Stimulated activated CD4-positive, alpha-beta T cell treated with anti-CD3 and anti-CD28 coated beads, Interleukin-2, amount 100 ng/mL, for 4 hours (primary cell): ENCODE measurements at regions not wholly inside any gene's neighbourhood (a gene's known extent, or its start where the extent isn't known, plus 50 kb on each side); places are given as distances from the start of the nearest gene placed in this dataset.
"Not testable (repeated sequence)": the region's sequence is repeated elsewhere in the genome, so short reads cannot be mapped to it uniquely, and the experiment has no call there.

Source experiments
- DNase-seq: peaks from one replicate; pipeline ENCODE4 v3.0.0-alpha.2; 2020; ENCODE audit warnings: low read depth

DNA sequence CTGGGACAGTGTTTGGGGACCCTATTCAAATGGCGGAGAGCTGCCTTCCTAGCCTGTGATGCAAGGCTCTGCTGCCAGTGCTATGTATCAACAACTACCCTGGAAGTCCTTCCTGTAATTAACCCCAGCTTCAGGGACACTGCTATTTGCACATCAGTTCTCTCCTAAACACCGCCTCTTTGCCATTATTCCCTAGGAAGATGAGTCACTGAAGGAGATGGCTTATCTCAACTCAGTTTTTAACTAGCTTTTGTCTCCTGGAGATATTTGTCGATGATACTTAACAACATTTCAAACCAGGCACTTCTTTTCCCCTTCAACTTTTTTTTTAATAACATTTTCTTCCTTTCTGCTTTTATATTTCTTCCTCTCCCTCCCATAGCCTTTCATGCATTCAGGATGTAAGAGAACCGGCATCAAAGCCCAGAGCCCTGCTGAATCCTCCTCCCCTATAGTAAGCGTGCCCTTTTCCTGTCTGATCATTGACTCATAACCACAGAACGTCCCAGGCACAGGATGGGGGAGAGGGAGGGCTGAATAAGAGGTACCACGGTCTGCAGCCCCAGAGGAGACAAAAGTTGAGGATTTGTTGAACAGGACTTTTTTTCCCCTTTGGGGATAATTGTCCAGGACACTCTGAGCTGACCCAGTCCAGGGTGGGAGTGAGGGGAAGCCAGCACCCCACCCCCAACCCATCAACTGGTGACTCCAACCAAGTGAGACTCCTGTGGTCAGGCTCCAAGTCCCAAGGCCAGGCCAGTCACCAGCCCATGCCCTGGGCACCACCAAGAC lies 387.8 kb upstream of the SALL1 start:
- no peak for DNase-seq

DNA sequence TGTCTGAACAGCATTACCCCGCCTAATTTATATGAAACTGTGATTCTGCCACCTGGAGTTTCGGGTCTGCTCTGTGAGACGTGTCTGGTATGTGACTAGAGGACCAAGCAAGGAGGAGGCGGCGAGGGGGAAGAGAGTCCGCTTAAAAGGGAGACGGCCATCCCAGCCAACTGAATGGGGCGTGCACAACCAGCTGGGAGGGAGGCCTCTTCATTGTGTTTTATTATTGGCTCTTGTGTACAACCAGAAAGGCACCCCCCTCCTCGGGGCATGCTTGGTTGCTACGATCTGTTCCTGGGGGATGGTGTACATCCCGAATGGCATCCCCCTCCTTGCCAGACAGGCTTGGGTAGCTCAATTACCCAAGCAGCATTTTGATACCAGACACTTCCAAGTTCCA lies 384.5 kb upstream of the SALL1 start:
- DNase-seq, result no peak

DNA sequence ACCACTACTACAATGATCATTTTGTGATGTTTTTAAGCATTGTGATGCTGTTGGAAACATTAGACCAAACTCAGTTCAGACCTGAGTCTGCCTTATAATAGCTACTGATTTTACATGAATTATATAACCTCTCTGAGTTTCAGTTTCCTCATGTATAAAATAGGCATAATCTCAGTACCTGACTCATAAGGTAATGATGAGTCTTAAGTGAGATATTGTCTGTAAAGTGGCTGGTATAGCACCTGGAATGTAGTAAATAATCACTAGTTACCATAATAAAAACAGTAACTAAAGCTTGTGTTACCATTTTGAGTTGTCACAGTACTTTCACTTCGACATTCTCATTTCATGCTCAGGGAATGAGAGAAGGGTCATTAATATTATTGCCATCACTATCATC lies 381.5 kb upstream of the SALL1 start:
- no peak for DNase-seq

DNA sequence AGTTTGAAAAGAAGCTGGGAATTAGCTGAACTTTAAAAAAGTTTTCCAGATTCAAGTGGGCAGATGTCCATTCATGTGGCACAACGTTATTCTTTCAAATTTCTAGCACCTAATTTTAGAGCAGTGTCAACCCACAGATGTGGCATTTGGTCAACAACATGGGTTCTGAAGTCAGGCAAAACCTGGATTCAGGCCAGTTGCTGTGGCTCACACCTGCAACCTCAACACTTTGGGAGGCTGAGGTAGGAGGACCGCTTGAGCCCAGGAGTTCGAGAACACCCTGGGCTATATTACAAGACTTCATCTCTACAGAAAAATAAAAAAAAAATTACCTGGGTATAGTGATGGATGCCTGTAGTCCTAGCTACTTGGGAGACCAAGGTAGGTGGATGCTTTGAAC lies 380.2 kb upstream of the SALL1 start:
- DNase-seq, result no peak

DNA sequence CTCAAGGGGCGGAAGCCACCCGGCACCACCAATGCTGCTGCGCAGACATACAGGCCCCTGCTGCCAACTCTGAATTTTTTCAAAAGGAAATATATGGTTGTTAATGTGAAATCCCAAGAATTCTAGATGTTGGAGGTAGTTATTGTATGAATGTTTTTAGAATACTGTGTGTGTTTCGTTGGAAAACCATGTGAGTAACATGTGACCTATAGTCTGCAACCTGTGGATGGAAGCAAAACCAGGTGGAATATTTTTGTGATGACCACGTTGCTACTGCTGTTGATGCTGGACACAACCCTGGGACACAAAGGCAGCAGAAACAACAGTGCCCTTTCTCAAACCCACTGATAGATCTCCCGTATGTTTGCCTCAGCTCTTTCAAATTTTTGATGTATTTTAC lies 376.3 kb upstream of the SALL1 start:
- no peak for DNase-seq

DNA sequence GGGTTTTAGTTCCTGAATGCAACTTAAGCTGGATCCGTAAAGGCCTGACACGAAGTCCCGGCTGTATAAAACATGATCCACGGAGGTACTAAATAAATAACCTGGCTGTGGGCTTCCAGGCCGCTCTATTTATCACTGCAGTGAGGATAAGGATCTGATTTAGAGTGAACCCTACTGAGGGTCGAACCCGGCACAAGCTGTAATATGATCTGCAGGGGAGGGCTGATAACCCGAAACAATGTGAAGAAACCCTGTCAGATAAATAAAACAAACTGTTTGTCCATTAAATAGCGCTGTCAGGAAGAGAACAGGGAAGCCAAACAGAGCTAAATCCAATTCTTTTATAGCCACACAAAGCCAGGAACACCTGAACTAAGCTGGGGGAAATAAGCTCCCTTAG lies 375.6 kb upstream of the SALL1 start:
- no peak for DNase-seq

DNA sequence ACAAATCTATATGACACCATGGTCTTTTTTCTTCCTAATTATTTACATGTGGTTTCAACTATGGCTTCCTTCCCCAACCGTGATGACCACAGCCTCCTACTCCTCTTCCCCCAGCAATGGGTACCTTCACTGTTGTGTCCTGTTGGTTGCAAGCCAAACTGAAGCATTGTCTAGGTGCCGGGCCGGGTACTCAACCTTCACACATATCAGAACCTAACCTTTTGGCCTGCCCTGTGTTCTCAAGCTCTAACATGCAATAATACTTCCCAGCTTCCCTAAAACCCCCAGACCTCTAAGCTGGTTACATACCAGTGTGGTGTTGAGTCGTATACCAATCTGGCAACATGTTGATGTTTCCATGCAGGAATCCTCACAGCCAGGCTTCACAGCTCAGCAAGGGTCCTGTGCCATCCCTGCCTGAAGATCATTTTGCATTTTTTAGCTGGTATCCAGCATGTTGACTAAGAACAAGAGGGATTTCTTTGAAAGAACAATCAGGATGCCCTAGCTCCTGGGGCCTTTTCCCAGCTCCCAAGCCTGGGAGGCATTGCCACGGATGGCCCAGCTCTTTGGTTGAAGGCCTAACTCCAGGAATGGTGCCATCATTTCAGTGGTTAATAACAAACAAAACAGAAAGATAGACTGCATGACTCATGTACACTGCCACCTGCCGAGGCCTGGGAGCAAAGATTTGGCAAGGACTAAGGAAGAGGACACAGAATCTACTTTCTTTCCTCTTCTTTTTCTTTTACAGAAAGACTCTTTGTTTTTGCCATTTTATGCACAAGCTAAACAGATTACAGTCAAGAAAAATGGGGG lies 373.7 kb upstream of the SALL1 start:
- no peak for DNase-seq

DNA sequence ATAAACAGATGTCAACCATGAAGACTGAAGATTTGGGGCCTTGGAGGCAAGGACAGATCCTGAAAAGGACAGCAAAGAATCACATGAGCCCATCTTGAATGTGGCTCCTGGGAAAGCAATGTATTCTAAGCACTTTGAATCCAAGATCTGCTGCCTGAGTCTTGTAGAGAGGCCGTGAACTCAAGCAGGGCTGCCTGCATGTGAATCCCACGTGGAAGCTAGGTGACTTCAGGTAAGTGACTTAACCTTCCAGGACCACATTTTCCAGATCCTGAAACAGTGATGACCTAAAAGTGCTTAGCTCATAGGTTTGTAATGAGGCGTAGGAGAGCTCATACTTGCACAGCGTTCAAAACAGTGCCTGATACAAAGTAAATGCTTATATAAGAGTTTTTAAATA lies 373.0 kb upstream of the SALL1 start:
- no peak for DNase-seq

DNA sequence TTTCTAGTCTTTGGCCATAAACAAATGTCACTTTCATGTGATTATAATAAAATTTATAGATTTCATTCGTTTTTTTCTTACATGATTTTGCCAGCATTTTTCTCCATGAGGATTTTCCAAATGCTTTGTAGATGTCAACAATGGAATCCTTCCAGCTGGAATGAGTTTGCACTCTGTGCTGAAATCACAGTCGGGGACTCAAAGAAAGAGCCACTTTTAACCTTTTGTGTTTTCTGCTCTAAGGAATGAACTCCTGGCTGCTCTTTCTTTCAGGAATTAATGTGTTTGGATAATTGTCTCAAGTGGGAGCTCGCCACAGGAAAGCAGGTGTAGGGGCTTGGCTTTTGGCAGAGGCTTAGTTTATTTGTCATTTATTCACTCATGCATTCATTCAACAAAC lies 372.3 kb upstream of the SALL1 start:
- DNase-seq, result no peak

DNA sequence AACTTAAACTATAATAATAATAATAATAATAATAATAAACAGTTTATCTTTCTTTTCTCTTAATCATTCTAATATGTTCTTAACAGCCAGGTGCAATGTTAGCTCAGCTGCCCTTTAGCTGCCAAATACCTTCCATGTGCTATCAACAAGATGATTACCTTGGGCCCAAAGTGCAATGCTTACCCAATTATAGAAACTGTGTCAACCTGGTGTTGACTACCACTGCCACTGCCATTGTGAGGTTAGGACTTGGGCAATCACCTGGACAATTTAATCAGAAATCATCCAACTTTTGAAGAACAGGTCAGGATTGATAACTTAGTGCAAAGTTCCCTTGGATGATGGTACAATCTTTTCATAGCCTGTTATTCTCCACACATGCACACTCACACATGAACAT lies 371.8 kb upstream of the SALL1 start:
- no peak for DNase-seq

DNA sequence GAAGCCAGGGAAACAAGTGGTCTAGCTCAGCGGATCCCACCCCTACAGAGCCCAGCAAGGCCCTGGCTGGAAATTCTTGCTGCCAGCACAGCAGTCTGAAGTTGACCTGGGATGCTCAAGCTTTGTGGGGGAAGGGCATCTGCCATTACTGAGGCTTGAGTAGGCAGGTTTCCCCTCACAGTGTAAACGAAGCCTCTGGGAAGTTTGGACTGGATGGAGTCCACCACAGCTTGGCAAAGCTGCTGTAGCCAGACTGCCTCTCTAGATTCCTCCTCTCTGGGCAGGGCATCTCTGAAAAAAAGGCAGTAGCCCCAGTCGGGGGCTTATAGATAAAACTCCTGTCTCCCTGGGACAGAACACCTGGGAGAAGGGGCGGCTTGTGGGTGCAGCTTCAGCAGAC lies 365.9 kb upstream of the SALL1 start:
- not testable (repeated sequence) for DNase-seq

DNA sequence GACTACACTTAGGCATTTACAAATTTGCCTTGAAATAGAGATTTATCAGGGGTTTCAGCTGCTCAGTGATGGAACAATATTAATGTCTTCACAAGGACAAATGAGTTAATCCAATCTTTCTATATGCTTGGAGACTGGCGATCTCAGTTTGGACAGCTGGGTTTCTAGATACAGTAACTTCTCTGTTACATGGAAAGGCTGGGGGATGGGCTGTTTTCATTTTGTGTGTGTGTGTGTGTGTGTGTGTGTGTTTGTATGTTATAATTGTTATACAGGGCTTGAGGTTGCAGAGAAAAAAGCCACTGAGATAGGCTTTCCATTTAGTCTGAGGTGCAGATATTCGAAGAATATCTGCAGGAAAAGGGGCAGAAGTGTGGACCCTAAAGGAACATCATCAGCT lies 359.3 kb upstream of the SALL1 start:
- no peak for DNase-seq

DNA sequence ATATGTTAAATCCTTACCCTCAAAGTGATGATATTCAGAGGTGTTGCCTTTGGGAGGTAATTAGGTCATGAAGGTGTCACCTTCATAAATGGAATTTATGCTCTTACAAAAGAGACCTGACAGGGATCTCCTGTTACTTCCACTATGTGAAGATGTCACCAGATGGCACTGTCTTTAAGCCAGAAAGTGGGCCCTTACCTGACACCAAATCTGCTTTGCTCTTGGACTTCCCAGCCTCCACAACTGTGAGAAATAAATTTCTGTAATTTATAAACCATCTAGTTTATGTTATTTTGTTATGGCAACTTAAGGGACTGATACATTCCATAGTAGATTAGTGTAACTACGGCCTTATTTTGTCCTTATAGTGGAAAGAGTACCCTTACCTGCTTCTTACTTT lies 358.3 kb upstream of the SALL1 start:
- no peak for DNase-seq

DNA sequence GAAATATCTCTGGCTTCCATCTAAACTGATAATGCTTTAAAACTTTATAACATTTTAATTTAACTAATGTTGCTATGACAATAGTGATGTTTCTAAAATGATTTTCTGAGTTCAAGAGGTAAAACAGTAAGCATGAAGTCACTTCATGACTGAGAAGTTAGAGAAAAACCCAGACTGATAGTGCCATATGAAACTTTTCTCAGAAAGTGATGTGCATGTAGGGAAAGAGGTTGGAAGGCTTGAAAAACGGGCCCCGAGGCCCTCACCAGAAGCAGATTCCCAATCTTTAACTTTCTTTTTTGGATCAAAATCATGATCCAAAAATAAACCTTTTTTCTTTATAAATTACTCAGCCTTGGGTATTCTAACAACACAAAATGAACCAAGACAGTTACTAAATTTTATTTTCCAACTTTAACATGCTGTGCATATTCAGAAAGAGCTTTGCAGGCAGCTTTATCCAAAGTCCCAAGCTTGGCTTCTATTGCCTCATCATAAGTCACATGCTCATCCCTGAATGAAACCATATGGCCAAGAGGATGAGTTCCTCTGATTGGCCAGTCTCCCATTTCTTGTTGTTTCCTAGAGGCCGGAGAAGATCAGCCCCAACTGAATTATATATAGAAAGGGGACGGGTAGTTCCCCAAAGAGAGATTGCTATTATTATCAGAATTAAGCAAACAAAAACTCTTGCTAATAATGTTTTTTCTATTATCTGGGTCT lies 357.6 kb upstream of the SALL1 start:
- DNase-seq, result no peak

DNA sequence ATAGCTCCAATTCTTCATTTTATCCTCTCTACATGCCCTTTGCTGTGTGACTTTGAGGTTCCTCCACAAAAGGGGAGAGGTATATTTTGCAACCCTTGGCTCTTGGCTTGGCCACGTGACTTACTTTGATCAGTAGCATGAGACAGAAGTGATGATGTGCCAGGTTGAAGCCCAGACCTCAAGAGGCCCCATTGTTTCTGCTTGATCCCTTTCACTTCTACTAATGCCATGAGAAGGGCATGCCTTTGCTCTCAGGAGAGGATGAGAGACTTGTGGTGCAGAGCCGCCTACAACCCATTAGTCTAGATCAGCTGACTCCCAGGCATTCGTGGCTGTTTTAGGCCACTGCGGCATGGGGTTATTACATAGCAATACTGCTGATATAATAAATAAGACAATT lies 356.2 kb upstream of the SALL1 start:
- DNase-seq, result no peak

DNA sequence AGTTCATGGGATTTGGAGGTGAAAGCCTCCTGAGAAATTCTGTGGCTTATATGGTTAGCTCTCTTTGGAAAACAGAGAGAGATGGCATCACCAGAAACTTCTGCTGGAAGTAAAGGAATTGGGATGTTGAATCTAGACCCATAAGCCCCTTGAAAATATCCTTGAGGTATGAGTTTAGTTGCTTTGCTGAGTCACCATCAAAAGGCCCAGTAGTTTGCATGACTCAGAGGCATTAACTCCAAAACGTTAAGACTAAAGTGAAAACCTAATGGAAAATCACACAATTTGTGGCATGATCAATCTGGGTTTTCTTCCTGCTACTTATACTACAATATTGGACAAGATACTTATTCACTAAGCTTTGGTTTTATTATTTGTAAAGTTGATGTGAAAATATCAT lies 349.2 kb upstream of the SALL1 start:
- DNase-seq, result no peak

DNA sequence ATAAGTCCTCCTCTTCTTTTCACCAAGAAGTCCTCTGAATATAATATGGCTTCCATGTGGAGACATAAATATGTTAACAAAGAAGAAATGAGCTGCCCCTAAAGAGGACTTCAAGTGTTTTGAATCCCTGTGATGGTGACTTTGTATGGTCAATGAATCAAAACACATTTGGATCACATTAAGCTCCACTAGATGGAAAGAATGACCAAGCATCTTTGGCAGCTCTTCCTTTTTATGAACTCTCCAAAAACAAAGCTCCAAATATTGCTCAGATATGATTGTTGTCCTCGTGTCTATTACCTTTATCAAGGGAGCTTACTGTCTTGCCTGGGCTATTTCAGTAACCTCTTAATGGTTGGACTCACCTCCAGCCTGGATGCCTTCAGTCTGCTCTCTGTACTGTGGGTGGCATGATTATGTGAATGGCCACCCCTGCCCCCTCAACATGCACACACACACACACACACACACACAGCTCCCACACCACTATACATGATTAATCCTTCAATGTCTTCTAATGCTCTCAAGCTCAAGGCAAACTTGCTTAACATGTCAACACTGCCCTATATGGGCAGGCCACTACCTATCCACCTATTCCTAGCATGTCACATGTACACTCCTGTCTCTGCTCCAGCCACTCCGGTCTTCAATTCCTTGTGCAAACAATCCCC lies 346.6 kb upstream of the SALL1 start:
- DNase-seq, result no peak

DNA sequence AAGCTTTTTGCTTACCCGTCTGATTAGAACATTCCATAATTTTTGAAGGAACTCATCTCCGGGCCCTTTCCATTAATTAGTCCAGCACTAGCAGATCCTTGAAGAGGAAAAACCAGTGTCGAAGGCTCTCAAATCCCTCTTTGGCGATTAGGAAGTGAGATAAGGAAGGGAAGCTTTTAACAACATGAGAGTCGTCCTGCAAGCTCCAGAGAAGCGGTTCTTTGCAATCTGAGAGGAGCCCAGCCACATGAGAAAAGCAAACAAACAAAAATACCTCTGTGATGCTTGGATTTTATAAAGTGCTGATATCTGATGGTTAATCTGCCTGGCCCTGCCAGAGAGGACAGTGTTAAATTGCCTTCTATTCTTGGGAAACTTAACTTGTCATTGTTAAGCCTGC lies 339.8 kb upstream of the SALL1 start:
- DNase-seq, result no peak

DNA sequence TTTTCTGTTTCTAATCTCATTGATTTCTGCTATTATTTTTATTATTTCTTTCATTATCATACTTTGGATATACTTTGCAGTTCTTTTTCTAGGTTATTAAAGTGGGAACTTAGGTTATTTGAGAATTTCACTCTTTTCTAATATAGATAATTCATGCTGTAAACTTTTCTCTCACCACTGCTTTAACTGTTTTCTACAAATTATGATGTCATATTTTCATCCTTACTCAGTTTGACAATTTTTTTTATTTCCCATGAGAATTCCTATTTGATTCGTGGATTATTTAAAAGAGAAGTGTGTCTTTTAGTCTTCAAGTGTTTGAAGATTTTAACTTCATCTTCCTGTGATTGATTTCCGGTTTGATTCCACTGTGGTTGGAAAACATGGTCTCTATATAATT lies 336.8 kb upstream of the SALL1 start:
- DNase-seq, result no peak

DNA sequence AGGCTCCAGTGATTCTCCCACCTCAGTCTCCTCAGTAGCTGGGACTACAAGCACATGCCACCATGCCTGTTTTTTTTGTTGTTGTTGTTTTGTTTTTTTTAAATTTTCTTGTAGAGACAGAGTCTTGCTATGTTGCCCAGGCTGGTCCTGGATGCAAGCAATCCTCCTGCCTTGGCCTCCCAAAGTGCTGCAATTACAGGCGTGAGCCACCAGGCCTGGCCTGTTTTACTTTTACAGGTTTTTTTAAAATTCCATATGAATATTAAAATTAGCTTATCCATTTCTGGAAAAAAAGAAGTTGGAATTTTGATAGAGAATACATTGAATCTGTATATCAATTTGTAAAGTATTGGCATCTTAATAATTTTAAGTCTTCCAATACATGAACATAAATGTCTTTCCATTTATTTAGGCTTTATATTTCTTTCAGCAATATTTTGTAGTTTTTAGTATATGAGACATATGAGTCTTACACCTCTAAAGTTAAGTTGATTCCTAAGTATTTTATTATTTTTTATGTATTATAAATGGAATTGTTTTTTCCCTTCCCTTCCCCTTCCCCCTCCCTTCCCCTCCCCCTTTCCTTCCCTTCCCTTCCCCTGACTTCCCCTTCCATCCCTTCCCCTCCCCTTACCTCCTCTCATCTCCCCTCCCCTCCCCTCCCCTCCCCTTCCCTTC lies 323.5 kb upstream of the SALL1 start:
- no peak for DNase-seq

DNA sequence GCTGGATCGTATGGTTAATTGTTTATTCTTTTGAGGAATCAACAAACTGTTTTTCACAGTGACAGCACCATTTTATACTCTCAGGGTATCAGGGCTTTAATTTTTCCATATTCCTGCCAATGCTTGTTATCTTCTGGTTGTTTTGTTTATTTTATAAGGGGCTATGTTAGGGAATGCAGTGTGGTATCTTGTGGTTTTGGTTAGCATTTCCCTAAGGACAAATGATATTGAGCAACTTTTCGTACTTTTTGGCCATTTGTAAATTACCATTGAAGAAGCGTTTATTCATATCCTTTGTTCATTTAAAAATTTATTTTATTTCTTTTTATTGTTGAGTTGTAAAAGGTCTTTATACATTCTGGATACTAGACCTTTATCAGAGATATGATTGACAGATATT lies 322.0 kb upstream of the SALL1 start:
- no peak for DNase-seq

DNA sequence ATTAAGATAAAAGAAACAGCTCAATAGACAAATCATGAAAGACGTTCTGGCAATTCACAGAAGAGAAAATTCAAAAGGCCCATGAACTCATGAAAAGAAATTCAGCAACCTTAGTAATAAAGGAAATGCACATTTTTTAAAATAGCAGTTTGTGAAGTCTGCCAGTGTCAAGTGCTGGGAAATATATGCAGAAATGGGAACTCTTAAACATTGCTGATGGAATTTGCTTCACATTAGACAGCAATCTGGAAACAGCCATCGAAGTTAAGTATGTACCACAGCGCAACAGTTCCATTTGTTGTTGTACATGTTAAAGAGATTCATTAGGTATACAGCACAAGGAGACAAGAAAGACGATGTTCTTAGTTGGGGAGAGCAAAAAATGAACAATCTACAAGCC lies 319.4 kb upstream of the SALL1 start:
- DNase-seq, result no peak
